ENCODE measurements at regions not wholly inside any gene's neighbourhood (a gene's known extent, or its start where the extent isn't known, plus 50 kb on each side); places are given as distances from the start of the nearest gene placed in this dataset.

DNA sequence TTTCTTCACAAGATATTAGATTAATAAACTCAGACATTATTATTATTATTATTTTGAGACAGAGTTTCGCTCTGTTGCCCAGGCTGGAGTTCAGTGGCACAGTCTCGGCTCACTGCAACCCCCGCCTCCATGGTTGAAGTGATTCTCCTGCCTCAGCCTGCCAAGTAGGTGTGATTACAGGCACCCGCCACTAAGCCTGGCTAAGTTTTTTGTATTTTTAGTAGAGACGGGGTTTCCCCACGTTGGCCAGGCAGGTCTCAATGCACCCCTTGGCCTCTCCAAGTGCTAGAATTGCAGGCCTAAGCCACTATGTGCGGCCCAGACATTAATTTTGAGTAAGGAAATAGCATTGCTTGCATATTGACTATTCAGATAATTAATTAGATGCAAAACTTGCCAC, 554.9 kb upstream of the LRFN5 start:
- TF ChIP-seq ZNF274 (IDR thresholded peaks at IDR 0.05; ENCODE audit: low read depth, low read length) = no peak
- no peak for TF ChIP-seq YY1 (IDR thresholded peaks at IDR 0.05; ENCODE audit: insufficient read depth, insufficient read length)
